HEK293T (cell line): ENCODE measurements at regions not wholly inside any gene's neighbourhood (a gene's known extent, or its start where the extent isn't known, plus 50 kb on each side); places are given as distances from the start of the nearest gene placed in this dataset.
"Not testable (repeated sequence)": the region's sequence is repeated elsewhere in the genome, so short reads cannot be mapped to it uniquely, and the experiment has no call there.

Experiments
- ARNT ChIP-seq: fragments of 450-650 bp; IDR thresholded peaks from 2 replicates; pipeline ENCODE4 v1.6.1; 2017; ENCODE audit warnings: mild to moderate bottlenecking
- BHLHE40 ChIP-seq: fragments of 450-650 bp; IDR thresholded peaks from 2 replicates; pipeline ENCODE4 v1.6.1; 2016; ENCODE audit warnings: mild to moderate bottlenecking, moderate library complexity, borderline replicate concordance
- ELF4 ChIP-seq: fragments of 450-650 bp; IDR thresholded peaks from 2 replicates; pipeline ENCODE4 v1.6.1; 2017; ENCODE audit warnings: antibody characterized with exemption
- FOXA1 ChIP-seq: fragments of 450-650 bp; IDR thresholded peaks from 2 replicates; pipeline ENCODE4 v1.6.1; 2016; ENCODE audit warnings: mild to moderate bottlenecking
- FOXM1 ChIP-seq: fragments of 450-650 bp; IDR thresholded peaks from 2 replicates; pipeline ENCODE4 v1.6.1; 2017; ENCODE audit warnings: mild to moderate bottlenecking, borderline replicate concordance
- L3MBTL2 ChIP-seq: fragments of 450-650 bp; conservative IDR thresholded peaks from 2 replicates; pipeline ENCODE4 v1.6.1; 2016; ENCODE audit warnings: mild to moderate bottlenecking
- PKNOX1 ChIP-seq: fragments of 450-650 bp; IDR thresholded peaks from 2 replicates; pipeline ENCODE4 v1.6.1; 2016
- SUZ12 ChIP-seq: fragments of 450-650 bp; IDR thresholded peaks from 2 replicates; pipeline ENCODE4 v1.6.1; 2016; ENCODE audit warnings: mild to moderate bottlenecking
- ZNF384 ChIP-seq: fragments of 450-650 bp; IDR thresholded peaks from 2 replicates; pipeline ENCODE4 v1.6.1; 2016

GRCh38 chr2:91523751-91524150 is 2832.3 kb downstream of the RPIA start:
- TF ChIP-seq L3MBTL2, FOXA1, BHLHE40, PKNOX1, FOXM1, ARNT, ELF4, ZNF384, SUZ12: not testable (repeated sequence)
